Suprapubic skin (tissue), 4 donors: ENCODE measurements at regions not wholly inside any gene's neighbourhood (a gene's known extent, or its start where the extent isn't known, plus 50 kb on each side); places are given as distances from the start of the nearest gene placed in this dataset.

Experiments used
- POLR2A ChIP-seq, 2 donors: fragments of 450-650 bp; IDR thresholded peaks; one replicate each; pipeline ENCODE4 v1.6.1; 2017; ENCODE audit warnings: antibody characterized with exemption in 2 of 2, mild to moderate bottlenecking in 2 of 2, moderate library complexity in 2 of 2
- POLR2AphosphoS5 ChIP-seq, 3 donors: sonication (generic); formaldehyde crosslinking; IDR thresholded peaks; one replicate each; pipeline ENCODE4 v1.6.1; 2017; ENCODE audit warnings: antibody characterized with exemption in 3 of 3
- TF ChIP-seq, protein P1 (sequence below), 2 donors: fragments of 200-600 bp in 1 of 2; fragments of 450-650 bp in 1 of 2; sonication (generic) in 1 of 2; IDR thresholded peaks; one replicate each; pipeline ENCODE4 v1.5.1; 2016 to 2019; ENCODE audit warnings: antibody characterized with exemption in 2 of 2, mild to moderate bottlenecking in 1 of 2, moderate library complexity in 1 of 2

DNA sequence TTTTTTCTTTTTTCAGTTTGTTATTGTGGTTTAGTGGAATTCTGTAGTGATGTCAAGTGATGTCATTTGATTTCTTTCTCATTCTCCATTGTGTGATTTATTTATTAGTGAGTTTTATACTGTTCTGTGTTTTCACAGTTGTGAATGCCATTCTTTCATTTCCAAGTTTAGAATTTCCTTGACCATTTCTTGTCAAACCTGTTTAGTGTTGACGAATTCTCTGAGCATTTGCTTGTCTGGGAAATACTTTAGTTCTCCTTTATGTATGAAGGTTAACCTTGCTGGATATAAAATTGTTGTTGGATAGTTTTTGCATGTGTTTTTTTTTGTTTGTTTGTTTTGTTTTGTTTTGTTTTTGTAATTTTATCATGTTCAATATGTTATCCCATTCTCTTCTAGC, 633.6 kb upstream of the FAT3 start:
- TF ChIP-seq, protein P1, sequence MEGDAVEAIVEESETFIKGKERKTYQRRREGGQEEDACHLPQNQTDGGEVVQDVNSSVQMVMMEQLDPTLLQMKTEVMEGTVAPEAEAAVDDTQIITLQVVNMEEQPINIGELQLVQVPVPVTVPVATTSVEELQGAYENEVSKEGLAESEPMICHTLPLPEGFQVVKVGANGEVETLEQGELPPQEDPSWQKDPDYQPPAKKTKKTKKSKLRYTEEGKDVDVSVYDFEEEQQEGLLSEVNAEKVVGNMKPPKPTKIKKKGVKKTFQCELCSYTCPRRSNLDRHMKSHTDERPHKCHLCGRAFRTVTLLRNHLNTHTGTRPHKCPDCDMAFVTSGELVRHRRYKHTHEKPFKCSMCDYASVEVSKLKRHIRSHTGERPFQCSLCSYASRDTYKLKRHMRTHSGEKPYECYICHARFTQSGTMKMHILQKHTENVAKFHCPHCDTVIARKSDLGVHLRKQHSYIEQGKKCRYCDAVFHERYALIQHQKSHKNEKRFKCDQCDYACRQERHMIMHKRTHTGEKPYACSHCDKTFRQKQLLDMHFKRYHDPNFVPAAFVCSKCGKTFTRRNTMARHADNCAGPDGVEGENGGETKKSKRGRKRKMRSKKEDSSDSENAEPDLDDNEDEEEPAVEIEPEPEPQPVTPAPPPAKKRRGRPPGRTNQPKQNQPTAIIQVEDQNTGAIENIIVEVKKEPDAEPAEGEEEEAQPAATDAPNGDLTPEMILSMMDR (IDR thresholded peaks at IDR 0.05) = no peak
- no peak for TF ChIP-seq POLR2A (IDR thresholded peaks at IDR 0.05)
- TF ChIP-seq POLR2AphosphoS5 (IDR thresholded peaks at IDR 0.05) = no peak
